Psoas muscle (tissue), 7 donors: ENCODE measurements at regions not wholly inside any gene's neighbourhood (a gene's known extent, or its start where the extent isn't known, plus 50 kb on each side); places are given as distances from the start of the nearest gene placed in this dataset.

Experiments
- ATAC-seq, 4 donors: fragments of 200-7000 bp; cut with Tn5 transposase; one replicate each; pipeline ENCODE4 v1.9.1; 2020; ENCODE audit warnings: moderate library complexity in 3 of 4, mild to moderate bottlenecking in 2 of 4
- DNase-seq, 2 donors: peaks; one replicate each; pipeline ENCODE4 v3.0.0-alpha.2; 2020
- H3K27ac ChIP-seq: fragments of 200-600 bp; one replicate; pipeline ENCODE4 v1.8.0; 2022
- H3K27me3 ChIP-seq, 3 donors: fragments of 200-600 bp in 1 of 3; one replicate each; pipeline versions ENCODE4 v1.6.1 to v1.8.0; 2013 to 2022; ENCODE audit warnings: low read length in 2 of 3, mild to moderate bottlenecking in 2 of 3, moderate library complexity in 1 of 3; ENCODE audit not compliant: insufficient read depth in 3 of 3
- H3K36me3 ChIP-seq, 2 donors: fragments of 200-600 bp in 1 of 2; one replicate each; pipeline versions ENCODE4 v1.6.1 to v1.8.0; 2013 to 2022; ENCODE audit warnings: low read depth in 1 of 2, mild to moderate bottlenecking in 1 of 2, moderate library complexity in 1 of 2; ENCODE audit not compliant: insufficient read depth in 1 of 2
- H3K4me1 ChIP-seq: fragments of 200-600 bp; one replicate; pipeline ENCODE4 v1.8.0; 2022
- H3K4me3 ChIP-seq: fragments of 200-600 bp; one replicate; pipeline ENCODE4 v1.8.0; 2022; ENCODE audit warnings: mild to moderate bottlenecking
- H3K9me3 ChIP-seq: fragments of 200-600 bp; one replicate; pipeline ENCODE4 v1.8.0; 2022
- CTCF ChIP-seq: fragments of 200-600 bp; IDR thresholded peaks from one replicate; pipeline ENCODE4 v1.8.0; 2022; ENCODE audit warnings: antibody characterized with exemption
- WGBS, 3 donors: extraction: QIAGEN DNeasy Blood & Tissue Kit; methylation state at CpG; one replicate each; pipeline versions ENCODE4 v1.1.6 to v1.1.7; 2013; 5-methylcytosine and 5-hydroxymethylcytosine counted together
- intact Hi-C, 2 donors: fragments of 100-400 bp; cut with DNase I; formaldehyde crosslinking; loops; one replicate each; pipeline versions ENCODE4 v1.11.0 to v1.14.2; 2022
- donor health status: healthy with polysubstance abuse.
- donor health status: DM: no; HTN: no; CAD: no; lungs with moderate emphysema.
- donor health status: Bipolar disorder and iron deficiency.
- donor health status: healthy.
- donor health status: DM: yes; HTN: yes; CAD: no.
- donor health status: DM: no; HTN: no; CAD: no.
- donor health status: DM: yes; HTN: yes; CAD: no.

DNA sequence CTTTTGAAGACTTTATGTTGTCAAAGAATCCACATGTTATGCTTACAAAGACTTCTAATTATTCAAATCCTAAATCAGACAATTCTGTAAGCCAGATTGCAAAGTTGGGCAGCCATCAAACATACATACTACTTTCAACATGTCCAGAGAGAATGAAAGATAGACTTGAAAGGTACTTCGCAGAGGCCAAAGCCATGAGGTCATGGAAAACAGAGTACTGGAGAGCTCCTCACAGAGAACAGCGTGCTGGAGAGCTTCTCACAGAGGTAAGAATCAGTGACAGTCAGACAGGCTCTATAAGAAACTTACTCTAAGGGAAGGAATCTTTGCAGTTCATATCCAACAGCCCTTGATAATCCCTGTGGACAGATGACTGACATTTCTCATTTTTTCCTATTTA is 400.2 kb downstream of the GJA1 start:
- ATAC-seq (no peak), DNase-seq (no peak)
- intact Hi-C loops, result no loop called here
- H3K9me3 ChIP-seq, result no peaks in the 10 kb centered on the region
- no peaks in the 10 kb centered on the region for H3K4me1 ChIP-seq
- no peaks in the 10 kb centered on the region for H3K27me3 ChIP-seq
- no peak overlapping the region for H3K27ac ChIP-seq
- no peak overlapping the region for H3K4me3 ChIP-seq
- WGBS, 3 donors, result 85 to 92% (median 89%) methylated on average over 2 of the region's 2 CpGs
- TF ChIP-seq CTCF, result no peak
- no peaks in the 10 kb centered on the region for H3K36me3 ChIP-seq

DNA sequence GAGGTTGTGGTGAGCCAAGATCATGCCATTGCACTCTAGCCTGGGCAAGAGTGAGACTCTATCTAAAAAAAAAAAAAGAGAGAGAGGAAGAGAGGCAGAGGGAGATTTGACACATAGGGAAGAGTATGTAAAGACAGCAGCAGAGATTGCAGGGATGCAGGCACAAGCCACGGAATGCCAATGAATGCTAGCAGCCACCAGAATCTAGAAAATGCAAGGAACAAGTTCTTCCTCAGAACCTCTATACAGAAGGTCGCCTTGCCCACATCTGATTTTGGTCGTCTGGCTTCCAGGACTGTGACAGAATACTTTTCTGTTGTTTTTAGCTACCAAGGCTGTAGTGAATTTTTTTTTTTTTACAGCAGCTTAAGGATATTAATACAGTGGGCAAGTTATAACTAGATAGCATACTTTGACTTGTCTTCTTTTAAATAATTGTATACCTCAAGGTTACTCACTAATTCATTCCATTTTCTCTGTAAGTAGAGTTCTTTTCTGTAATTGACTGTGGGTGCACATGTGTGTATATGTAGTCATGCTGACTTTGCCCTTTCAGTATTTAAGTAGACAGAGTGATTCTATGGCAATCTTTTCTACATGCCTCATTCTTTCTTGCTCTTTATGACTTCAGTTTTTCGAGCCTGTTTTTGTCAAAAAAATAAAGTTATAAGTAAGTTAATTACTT is 402.2 kb downstream of the GJA1 start:
- no peak for TF ChIP-seq CTCF
- no peak for ATAC-seq
- H3K36me3 ChIP-seq, result no peaks in the 10 kb centered on the region
- H3K4me3 ChIP-seq, result no peak overlapping the region
- no peak for DNase-seq
- no peak overlapping the region for H3K27ac ChIP-seq
- 77 to 81% (median 80%) methylated on average over 4 of the region's 4 CpGs for WGBS, 3 donors
- H3K27me3 ChIP-seq, result no peaks in the 10 kb centered on the region
- no peaks in the 10 kb centered on the region for H3K4me1 ChIP-seq
- no peaks in the 10 kb centered on the region for H3K9me3 ChIP-seq
- intact Hi-C loops, result no loop called here

DNA sequence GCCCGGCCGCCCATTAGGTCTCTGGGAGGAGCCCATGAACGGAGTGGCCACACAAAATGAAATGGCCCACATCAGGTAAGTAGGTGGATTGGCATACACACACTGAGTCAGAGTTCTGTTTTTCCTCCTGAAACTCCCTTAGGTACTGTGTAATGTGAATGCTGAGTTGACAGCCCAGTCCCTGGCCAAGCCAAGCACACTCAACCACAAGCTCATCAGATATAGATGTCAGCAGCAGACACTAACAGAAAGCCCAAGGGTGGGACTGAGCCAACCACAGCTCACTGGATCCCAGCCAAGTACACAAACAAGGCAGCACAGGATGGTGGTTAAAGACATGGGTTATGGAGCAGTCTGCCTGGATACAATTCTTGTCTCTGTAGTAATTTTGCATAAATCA is 403.4 kb downstream of the GJA1 start:
- H3K4me3 ChIP-seq, result no peak overlapping the region
- no peak overlapping the region for H3K27ac ChIP-seq
- intact Hi-C loops, result no loop called here
- H3K36me3 ChIP-seq, result no peaks in the 10 kb centered on the region
- no peak for ATAC-seq
- H3K4me1 ChIP-seq, result no peaks in the 10 kb centered on the region
- no peak for TF ChIP-seq CTCF
- 93 to 98% (median 97%) methylated on average over 3 of the region's 3 CpGs for WGBS, 3 donors
- no peak for DNase-seq
- H3K27me3 ChIP-seq, result no peaks in the 10 kb centered on the region
- no peaks in the 10 kb centered on the region for H3K9me3 ChIP-seq

- 69 to 74% (median 70%) methylated on average over 1 of the region's 1 CpG for WGBS, 3 donors
- no peak overlapping the region for H3K4me3 ChIP-seq
- H3K4me1 ChIP-seq, result no peaks in the 10 kb centered on the region
- H3K36me3 ChIP-seq, result no peaks in the 10 kb centered on the region
- no peaks in the 10 kb centered on the region for H3K9me3 ChIP-seq
- ATAC-seq (no peak), DNase-seq (no peak)
- no peak for TF ChIP-seq CTCF
- no peaks in the 10 kb centered on the region for H3K27me3 ChIP-seq
- intact Hi-C loops, result no loop called here
- no peak overlapping the region for H3K27ac ChIP-seq
Measured at GRCh38 chr6:121839896-121840295, 404.4 kb downstream of the GJA1 start.

DNA sequence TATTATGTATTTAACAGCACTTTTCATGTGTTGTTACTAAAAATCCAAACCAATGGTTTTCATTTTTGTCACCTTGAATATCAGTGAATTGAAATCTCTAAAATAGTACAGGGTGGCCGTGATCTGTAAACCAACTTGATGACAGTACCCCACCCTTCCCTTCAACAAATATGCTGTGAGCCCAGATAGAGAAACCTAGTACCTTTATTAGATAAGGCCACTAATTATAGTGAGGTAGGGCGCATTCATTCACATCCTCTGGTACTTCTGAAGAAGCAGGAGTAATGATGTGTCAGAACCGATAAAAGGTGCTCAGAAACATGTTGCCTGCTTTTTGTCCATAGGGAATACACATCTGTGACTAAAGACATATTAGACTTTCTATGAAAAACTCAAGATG is 409.5 kb downstream of the GJA1 start:
- no peaks in the 10 kb centered on the region for H3K36me3 ChIP-seq
- no peaks in the 10 kb centered on the region for H3K9me3 ChIP-seq
- H3K4me1 ChIP-seq, result no peaks in the 10 kb centered on the region
- H3K4me3 ChIP-seq, result no peak overlapping the region
- no peaks in the 10 kb centered on the region for H3K27me3 ChIP-seq
- intact Hi-C loops, result loop anchor here in 1 of 2 donors (5.0 kb wide), 1 partner anchor 193 kb away; no protein-coding TSS in a partner anchor
- ATAC-seq (no peak), DNase-seq (no peak)
- TF ChIP-seq CTCF, result no peak
- WGBS, 3 donors, result 87 to 94% (median 89%) methylated on average over 3 of the region's 3 CpGs
- H3K27ac ChIP-seq, result no peak overlapping the region
